BLaER1 (cell line): ENCODE measurements at regions not wholly inside any gene's neighbourhood (a gene's known extent, or its start where the extent isn't known, plus 50 kb on each side); places are given as distances from the start of the nearest gene placed in this dataset.
A peak's percentile ranks its signal among the peaks of the same experiment; 100 is the strongest.

ENCODE experiments used
- H3K27ac ChIP-seq: shearing (Covaris generic); formaldehyde crosslinking; 2 replicates; pipeline ENCODE4 v1.8.1; 2022
- H3K27me3 ChIP-seq: shearing (Covaris generic); formaldehyde crosslinking; 2 replicates; pipeline ENCODE4 v1.8.1; 2022
- H3K36me3 ChIP-seq: shearing (Covaris generic); formaldehyde crosslinking; 2 replicates; pipeline ENCODE4 v1.8.1; 2022
- H3K4me1 ChIP-seq: shearing (Covaris generic); formaldehyde crosslinking; 2 replicates; pipeline ENCODE4 v1.8.1; 2022
- H3K4me2 ChIP-seq: shearing (Covaris generic); formaldehyde crosslinking; 2 replicates; pipeline ENCODE4 v1.8.1; 2022
- H3K4me3 ChIP-seq: shearing (Covaris generic); formaldehyde crosslinking; 2 replicates; pipeline ENCODE4 v1.8.1; 2022
- H3K9ac ChIP-seq: shearing (Covaris generic); formaldehyde crosslinking; 2 replicates; pipeline ENCODE4 v1.8.1; 2022
- H3K9me3 ChIP-seq: shearing (Covaris generic); formaldehyde crosslinking; 2 replicates; pipeline ENCODE4 v1.8.1; 2022
- H4K20me1 ChIP-seq: shearing (Covaris generic); formaldehyde crosslinking; 2 replicates; pipeline ENCODE4 v1.8.1; 2022
- Cebpa-rat ChIP-seq: shearing (Covaris generic); IDR thresholded peaks from 2 replicates; pipeline ENCODE4 v1.8.1; 2022

GRCh38 chr2:134109246-134109645 is 144.6 kb upstream of the MGAT5 start:
- Histone ChIP-seq H3K27me3 (no peaks in the 10 kb centered on the region), H3K27ac (no peak overlapping the region), H3K36me3 (no peaks in the 10 kb centered on the region), H3K4me3 (no peak overlapping the region), H3K9ac (no peak overlapping the region), H3K9me3 (peaks cover 21% of the 10 kb centered on the region), H3K4me2 (no peak overlapping the region), H3K4me1 (peaks cover 25% of the 10 kb centered on the region), H4K20me1 (no peaks in the 10 kb centered on the region)
- no peak for TF ChIP-seq Cebpa-rat

- H3K4me3 ChIP-seq = no peak overlapping the region
- no peaks in the 10 kb centered on the region for H3K27me3 ChIP-seq
- no peak for TF ChIP-seq Cebpa-rat
These were observed 144.1 kb upstream of the MGAT5 start for GRCh38 chr2:134109725-134110124.

GRCh38 chr2:134110532-134110931 is 143.3 kb upstream of the MGAT5 start:
- Histone ChIP-seq H3K4me2 (no peak overlapping the region), H3K36me3 (no peaks in the 10 kb centered on the region), H3K4me1 (peaks cover 25% of the 10 kb centered on the region), H3K4me3 (no peak overlapping the region), H3K9ac (no peak overlapping the region), H3K9me3 (peaks cover 21% of the 10 kb centered on the region), H3K27me3 (no peaks in the 10 kb centered on the region), H3K27ac (no peak overlapping the region), H4K20me1 (no peaks in the 10 kb centered on the region)
- no peak for TF ChIP-seq Cebpa-rat

More at GRCh38 chr2:134109725-134110124, 144.1 kb upstream of the MGAT5 start:
- Histone ChIP-seq H3K4me1 (peaks cover 25% of the 10 kb centered on the region), H3K9ac (no peak overlapping the region), H3K9me3 (peaks cover 21% of the 10 kb centered on the region), H4K20me1 (no peaks in the 10 kb centered on the region), H3K27ac (no peak overlapping the region), H3K36me3 (no peaks in the 10 kb centered on the region), H3K4me2 (no peak overlapping the region)

GRCh38 chr2:134117676-134118075 is 136.2 kb upstream of the MGAT5 start:
- Histone ChIP-seq H3K9ac (no peak overlapping the region), H3K9me3 (no peaks in the 10 kb centered on the region), H3K4me3 (no peak overlapping the region), H3K4me2 (peak overlapping the region; percentile 88), H4K20me1 (peaks cover 27% of the 10 kb centered on the region), H3K4me1 (peaks cover 45% of the 10 kb centered on the region), H3K36me3 (0 out of 2 replicates have a peak, but pooled peaks cover under 1% of the 10 kb centered on the region), H3K27ac (no peak overlapping the region), H3K27me3 (no peaks in the 10 kb centered on the region)
- no peak; the same call in 1 of the 2 replicates for TF ChIP-seq Cebpa-rat

GRCh38 chr2:134118279-134119116 is 135.4 kb upstream of the MGAT5 start:
- Histone ChIP-seq H3K27me3 (no peaks in the 10 kb centered on the region), H3K4me3 (peak overlapping the region; percentile 99), H3K9ac (peak overlapping the region; percentile 96; the same call in 1 of the 2 replicates), H3K27ac (peak overlapping the region; percentile 97; the same call in 1 of the 2 replicates), H3K9me3 (no peaks in the 10 kb centered on the region), H3K36me3 (0 out of 2 replicates have a peak, but pooled peaks cover 4% of the 10 kb centered on the region), H3K4me1 (peaks cover 53% of the 10 kb centered on the region), H3K4me2 (peak overlapping the region; percentile 88), H4K20me1 (peaks cover 36% of the 10 kb centered on the region)
- TF ChIP-seq Cebpa-rat = no peak

GRCh38 chr2:134119117-134119712 is 134.7 kb upstream of the MGAT5 start:
- Histone ChIP-seq H3K9ac (peak overlapping the region; percentile 96; the same call in 1 of the 2 replicates), H4K20me1 (peaks cover 43% of the 10 kb centered on the region), H3K4me1 (peaks cover 61% of the 10 kb centered on the region), H3K9me3 (no peaks in the 10 kb centered on the region), H3K4me2 (peak overlapping the region; percentile 88), H3K36me3 (0 out of 2 replicates have a peak, but pooled peaks cover 4% of the 10 kb centered on the region), H3K4me3 (peak overlapping the region; percentile 99), H3K27ac (peak overlapping the region; percentile 97), H3K27me3 (no peaks in the 10 kb centered on the region)
- TF ChIP-seq Cebpa-rat = no peak

GRCh38 chr2:134119713-134120405 is 134.0 kb upstream of the MGAT5 start:
- Histone ChIP-seq H3K36me3 (0 out of 2 replicates have a peak, but pooled peaks cover 4% of the 10 kb centered on the region), H3K4me3 (peak overlapping the region; percentile 99), H3K9me3 (no peaks in the 10 kb centered on the region), H3K4me2 (peak overlapping the region; percentile 88), H3K9ac (peak overlapping the region; percentile 96), H3K27ac (peak overlapping the region; percentile 97), H3K4me1 (peaks cover 67% of the 10 kb centered on the region), H3K27me3 (no peaks in the 10 kb centered on the region), H4K20me1 (peaks cover 49% of the 10 kb centered on the region)
- TF ChIP-seq Cebpa-rat = no peak

GRCh38 chr2:134120406-134120732 is 133.5 kb upstream of the MGAT5 start:
- peak overlapping the region; percentile 97 for H3K27ac ChIP-seq
- no peaks in the 10 kb centered on the region for H3K9me3 ChIP-seq
- peaks cover 54% of the 10 kb centered on the region for H4K20me1 ChIP-seq
- peaks cover 6% of the 10 kb centered on the region; the same call in 1 of the 2 replicates for H3K36me3 ChIP-seq
- H3K4me1 ChIP-seq = peaks cover 72% of the 10 kb centered on the region
- H3K4me3 ChIP-seq = peak overlapping the region; percentile 99
- H3K27me3 ChIP-seq = no peaks in the 10 kb centered on the region
- H3K4me2 ChIP-seq = peak overlapping the region; percentile 88
- no peak for TF ChIP-seq Cebpa-rat
- H3K9ac ChIP-seq = peak overlapping the region; percentile 96

- Histone ChIP-seq H4K20me1 (peaks cover 60% of the 10 kb centered on the region), H3K9me3 (no peaks in the 10 kb centered on the region)
These were observed 132.9 kb upstream of the MGAT5 start for GRCh38 chr2:134120733-134121630.

More at GRCh38 chr2:134120733-134121630, 132.9 kb upstream of the MGAT5 start:
- Histone ChIP-seq H3K27me3 (no peaks in the 10 kb centered on the region), H3K9ac (peak overlapping the region; percentile 96), H3K4me1 (peaks cover 77% of the 10 kb centered on the region), H3K4me3 (peak overlapping the region; percentile 99), H3K27ac (peak overlapping the region; percentile 97), H3K36me3 (peaks cover 13% of the 10 kb centered on the region; the same call in 1 of the 2 replicates), H3K4me2 (peak overlapping the region; percentile 88)
- no peak for TF ChIP-seq Cebpa-rat
